Mesendoderm (in vitro differentiated cells): ENCODE measurements at regions not wholly inside any gene's neighbourhood (a gene's known extent, or its start where the extent isn't known, plus 50 kb on each side); places are given as distances from the start of the nearest gene placed in this dataset.

Experiments used
- DNase-seq: peaks from one replicate; pipeline ENCODE4 v3.0.0; 2013
- H2AK5ac ChIP-seq: 2 replicates; pipeline ENCODE4 v1.6.1; 2013; ENCODE audit warnings: low read length, inconsistent platforms
- H2BK120ac ChIP-seq: 2 replicates; pipeline ENCODE4 v1.6.1; 2013; ENCODE audit warnings: low read depth, mild to moderate bottlenecking, low read length, moderate library complexity, mixed read lengths
- H2BK15ac ChIP-seq: replicated peaks from 2 replicates; pipeline ENCODE4 v1.6.1; 2013; ENCODE audit warnings: low read depth, mild to moderate bottlenecking, moderate library complexity
- H2BK5ac ChIP-seq: 2 replicates; pipeline ENCODE4 v1.6.1; 2013; ENCODE audit warnings: low read length, inconsistent platforms
- H3K18ac ChIP-seq: 2 replicates; pipeline ENCODE4 v1.6.1; 2013; ENCODE audit warnings: mild to moderate bottlenecking, low read length, mixed read lengths
- H3K23ac ChIP-seq: one replicate; pipeline ENCODE4 v1.6.1; 2013; ENCODE audit warnings: low read length
- H3K27ac ChIP-seq: 2 replicates; pipeline ENCODE4 v1.5.1; 2013; ENCODE audit warnings: low read depth, mild to moderate bottlenecking, inconsistent platforms, low read length, moderate library complexity
- H3K27me3 ChIP-seq: 2 replicates; pipeline ENCODE4 v1.6.1; 2013; ENCODE audit warnings: low read length, control low read depth, mild to moderate bottlenecking, inconsistent platforms; ENCODE audit not compliant: insufficient read depth, poor library complexity
- H3K36me3 ChIP-seq: 2 replicates; pipeline ENCODE4 v1.6.1; 2013; ENCODE audit warnings: low read length, inconsistent platforms; ENCODE audit not compliant: control insufficient read depth, insufficient read depth
- H3K4ac ChIP-seq: one replicate; pipeline ENCODE4 v1.6.1; 2013; ENCODE audit warnings: low read depth, mild to moderate bottlenecking, low read length, moderate library complexity
- H3K4me1 ChIP-seq: 2 replicates; pipeline ENCODE4 v1.6.1; 2013; ENCODE audit warnings: low read depth, low read length, inconsistent platforms; ENCODE audit not compliant: control insufficient read depth
- H3K4me2 ChIP-seq: 2 replicates; pipeline ENCODE4 v1.6.1; 2013; ENCODE audit warnings: low read length
- H3K4me3 ChIP-seq: 2 replicates; pipeline ENCODE4 v1.5.1; 2013; ENCODE audit warnings: mild to moderate bottlenecking, low read length
- H3K56ac ChIP-seq: one replicate; pipeline ENCODE4 v1.6.1; 2013; ENCODE audit warnings: low read length
- H3K79me1 ChIP-seq: 2 replicates; pipeline ENCODE4 v1.6.1; 2013; ENCODE audit warnings: low read length, inconsistent platforms
- H3K79me2 ChIP-seq: 2 replicates; pipeline ENCODE4 v1.6.1; 2013; ENCODE audit warnings: mild to moderate bottlenecking, low read length; ENCODE audit not compliant: control insufficient read depth, insufficient read depth
- H3K9ac ChIP-seq: 2 replicates; pipeline ENCODE4 v1.6.1; 2013; ENCODE audit warnings: low read length, inconsistent platforms
- H4K5ac ChIP-seq: one replicate; pipeline ENCODE4 v1.6.1; 2013; ENCODE audit warnings: low read length
- H4K8ac ChIP-seq: one replicate; pipeline ENCODE4 v1.6.1; 2013; ENCODE audit warnings: low read depth, mild to moderate bottlenecking, control low read depth, low read length, moderate library complexity
- whole genome bisulfite sequencing: extraction: QIAGEN DNeasy Blood & Tissue Kit; methylation state at CpG from one replicate; pipeline ENCODE4 v1.1.7; 2013; ENCODE audit warnings: low lambda C conversion rate, missing lambda C conversion rate; ENCODE audit not compliant: insufficient coverage; ENCODE audit errors: extremely low coverage; 5-methylcytosine and 5-hydroxymethylcytosine counted together

- no peak overlapping the region for H3K56ac ChIP-seq
- H2BK15ac ChIP-seq: no peak overlapping the region
- H3K4me1 ChIP-seq: no peaks in the 10 kb centered on the region
- H2AK5ac ChIP-seq: no peak overlapping the region
- no peak overlapping the region for H3K27ac ChIP-seq
- H3K4me3 ChIP-seq: no peak overlapping the region
- H2BK120ac ChIP-seq: no peak overlapping the region
- no peak overlapping the region for H3K18ac ChIP-seq
- no peak overlapping the region for H4K5ac ChIP-seq
- WGBS: no CpG with 5 or more reads among the region's 28 CpGs
- no peak overlapping the region for H3K4ac ChIP-seq
- no peak overlapping the region for H4K8ac ChIP-seq
- no peaks in the 10 kb centered on the region for H3K79me2 ChIP-seq
- no peaks in the 10 kb centered on the region for H3K27me3 ChIP-seq
- H3K23ac ChIP-seq: no peak overlapping the region
- no peak overlapping the region for H3K4me2 ChIP-seq
- no peaks in the 10 kb centered on the region for H3K36me3 ChIP-seq
- DNase-seq: no peak
- H3K9ac ChIP-seq: no peak overlapping the region
- no peak overlapping the region for H2BK5ac ChIP-seq
- no peaks in the 10 kb centered on the region for H3K79me1 ChIP-seq
Observed at GRCh38 chr6:169977434-169978265, 226.2 kb downstream of the ERMARD start.

GRCh38 chr6:169976301-169977081, 225.1 kb downstream of the ERMARD start:
- no peak overlapping the region for H2BK5ac ChIP-seq
- no peak overlapping the region for H3K18ac ChIP-seq
- DNase-seq: peak; percentile 21
- WGBS: no CpG with 5 or more reads among the region's 31 CpGs
- no peak overlapping the region for H3K27ac ChIP-seq
- H3K4me1 ChIP-seq: no peaks in the 10 kb centered on the region
- no peak overlapping the region for H3K4me3 ChIP-seq
- no peak overlapping the region for H4K8ac ChIP-seq
- no peak overlapping the region for H4K5ac ChIP-seq
- no peak overlapping the region for H2BK120ac ChIP-seq
- H3K4me2 ChIP-seq: no peak overlapping the region
- no peaks in the 10 kb centered on the region for H3K79me1 ChIP-seq
- H3K23ac ChIP-seq: no peak overlapping the region
- no peaks in the 10 kb centered on the region for H3K79me2 ChIP-seq
- no peak overlapping the region for H3K4ac ChIP-seq
- no peaks in the 10 kb centered on the region for H3K27me3 ChIP-seq
- H3K9ac ChIP-seq: no peak overlapping the region
- H2AK5ac ChIP-seq: no peak overlapping the region
- H2BK15ac ChIP-seq: no peak overlapping the region
- no peaks in the 10 kb centered on the region for H3K36me3 ChIP-seq
- no peak overlapping the region for H3K56ac ChIP-seq

- no peaks in the 10 kb centered on the region for H3K79me1 ChIP-seq
- DNase-seq: no peak
- H3K56ac ChIP-seq: no peak overlapping the region
- no peak overlapping the region for H3K9ac ChIP-seq
- H3K79me2 ChIP-seq: no peaks in the 10 kb centered on the region
- no peak overlapping the region for H3K4me2 ChIP-seq
- H4K5ac ChIP-seq: no peak overlapping the region
- no peak overlapping the region for H4K8ac ChIP-seq
- H3K23ac ChIP-seq: no peak overlapping the region
- H3K4me1 ChIP-seq: no peaks in the 10 kb centered on the region
- no peak overlapping the region for H2BK5ac ChIP-seq
- no peak overlapping the region for H3K27ac ChIP-seq
- H3K36me3 ChIP-seq: no peaks in the 10 kb centered on the region
- no CpG with 5 or more reads among the region's 10 CpGs for WGBS
- H3K4ac ChIP-seq: no peak overlapping the region
- H3K27me3 ChIP-seq: no peaks in the 10 kb centered on the region
- no peak overlapping the region for H2AK5ac ChIP-seq
- no peak overlapping the region for H2BK120ac ChIP-seq
- no peak overlapping the region for H3K4me3 ChIP-seq
- no peak overlapping the region for H3K18ac ChIP-seq
- no peak overlapping the region for H2BK15ac ChIP-seq
Observed at GRCh38 chr6:169975701-169976100, 224.3 kb downstream of the ERMARD start.

- no peak overlapping the region for H3K27ac ChIP-seq
- no peak overlapping the region for H3K56ac ChIP-seq
- no CpG with 5 or more reads among the region's 14 CpGs for WGBS
- H3K79me1 ChIP-seq: no peaks in the 10 kb centered on the region
- no peak for DNase-seq
- no peaks in the 10 kb centered on the region for H3K4me1 ChIP-seq
- no peak overlapping the region for H2BK15ac ChIP-seq
- no peak overlapping the region for H3K23ac ChIP-seq
- no peak overlapping the region for H2BK5ac ChIP-seq
- no peaks in the 10 kb centered on the region for H3K36me3 ChIP-seq
- no peak overlapping the region for H3K4me3 ChIP-seq
- H2BK120ac ChIP-seq: no peak overlapping the region
- H4K5ac ChIP-seq: no peak overlapping the region
- H2AK5ac ChIP-seq: no peak overlapping the region
- no peak overlapping the region for H3K4ac ChIP-seq
- no peak overlapping the region for H4K8ac ChIP-seq
- H3K9ac ChIP-seq: no peak overlapping the region
- H3K4me2 ChIP-seq: no peak overlapping the region
- no peak overlapping the region for H3K18ac ChIP-seq
- no peaks in the 10 kb centered on the region for H3K79me2 ChIP-seq
- H3K27me3 ChIP-seq: no peaks in the 10 kb centered on the region
Observed at GRCh38 chr6:169975286-169975685, 223.9 kb downstream of the ERMARD start.

GRCh38 chr6:169974663-169975062, 223.2 kb downstream of the ERMARD start:
- no CpG with 5 or more reads among the region's 8 CpGs for WGBS

More at GRCh38 chr6:169974663-169975062, 223.2 kb downstream of the ERMARD start:
- no peak overlapping the region for H3K23ac ChIP-seq
- no peaks in the 10 kb centered on the region for H3K79me2 ChIP-seq
- H3K4me2 ChIP-seq: no peak overlapping the region
- H2BK120ac ChIP-seq: no peak overlapping the region
- no peak overlapping the region for H3K4ac ChIP-seq
- no peak overlapping the region for H3K27ac ChIP-seq
- no peak for DNase-seq
- no peaks in the 10 kb centered on the region for H3K4me1 ChIP-seq
- H3K4me3 ChIP-seq: no peak overlapping the region
- H2AK5ac ChIP-seq: no peak overlapping the region
- no peak overlapping the region for H4K8ac ChIP-seq
- H3K56ac ChIP-seq: no peak overlapping the region
- no peaks in the 10 kb centered on the region for H3K36me3 ChIP-seq
- no peaks in the 10 kb centered on the region for H3K27me3 ChIP-seq
- no peaks in the 10 kb centered on the region for H3K79me1 ChIP-seq
- H3K9ac ChIP-seq: no peak overlapping the region
- H4K5ac ChIP-seq: no peak overlapping the region
- H2BK5ac ChIP-seq: no peak overlapping the region
- no peak overlapping the region for H3K18ac ChIP-seq
- H2BK15ac ChIP-seq: no peak overlapping the region
